H1 (cell line): ENCODE measurements at regions not wholly inside any gene's neighbourhood (a gene's known extent, or its start where the extent isn't known, plus 50 kb on each side); places are given as distances from the start of the nearest gene placed in this dataset.

Experiments used
- CTCF ChIA-PET: fragments of 300-600 bp; sonication (Branson Sonifier 250); formaldehyde crosslinking; loops from one replicate; lab custom pipeline; 2021; ENCODE audit not compliant: partially characterized antibody; lab: Charles Lee
- POLR2A ChIA-PET: fragments of 300-600 bp; sonication (Branson Sonifier 250); formaldehyde crosslinking; loops from one replicate; lab custom pipeline; 2021; ENCODE audit warnings: inconsistent platforms; ENCODE audit not compliant: partially characterized antibody; lab: Charles Lee
- DNase-seq, 2 experiments: peaks; one replicate each; pipeline versions ENCODE4 v3.0.0 to v3.0.0-alpha.2; 2010 to 2022; ENCODE audit warnings: low spot score in 2 of 2, low read depth in 1 of 2, mixed read lengths in 1 of 2
- FAIRE-seq: peaks from 2 replicates; lab custom pipeline; 2011; peaks lifted over from hg19 to GRCh38; lab: Jason Lieb, UNC
- H2AFZ ChIP-seq: 2 replicates; pipeline ENCODE4 v1.8.1; 2012; ENCODE audit warnings: low read length, inconsistent platforms
- H2AK5ac ChIP-seq: 2 replicates; pipeline ENCODE4 v1.6.1; 2013; ENCODE audit warnings: low read depth, low read length
- H2BK120ac ChIP-seq: replicated peaks from 2 replicates; pipeline ENCODE3; 2013; ENCODE audit warnings: low read depth, low read length, inconsistent platforms
- H2BK12ac ChIP-seq: 2 replicates; pipeline ENCODE4 v1.6.1; 2013; ENCODE audit warnings: low read depth, low read length
- H2BK15ac ChIP-seq: 2 replicates; pipeline ENCODE4 v1.6.1; 2013; ENCODE audit warnings: low read length
- H2BK20ac ChIP-seq: 2 replicates; pipeline ENCODE4 v1.6.1; 2013; ENCODE audit warnings: low read length
- H2BK5ac ChIP-seq: 2 replicates; pipeline ENCODE4 v1.6.1; 2013; ENCODE audit warnings: low read depth, low read length
- H3K14ac ChIP-seq: 2 replicates; pipeline ENCODE4 v1.6.1; 2013; ENCODE audit warnings: inconsistent platforms; ENCODE audit not compliant: insufficient read length
- H3K18ac ChIP-seq: 2 replicates; pipeline ENCODE4 v1.6.1; 2013; ENCODE audit warnings: low read length; ENCODE audit errors: extremely low read depth
- H3K23ac ChIP-seq: 2 replicates; pipeline ENCODE4 v1.6.1; 2013; ENCODE audit warnings: inconsistent platforms; ENCODE audit not compliant: insufficient read length
- H3K23me2 ChIP-seq: 2 replicates; pipeline ENCODE4 v1.6.1; 2013; ENCODE audit warnings: low read depth, low read length
- H3K27ac ChIP-seq: 2 replicates; pipeline ENCODE4 v1.6.1; 2011; ENCODE audit warnings: low read depth, low read length, inconsistent platforms
- H3K27me3 ChIP-seq, 4 experiments: replicated peaks in 1 of 4; 1 replicate in 1 of 4; 2 replicates in 3 of 4; pipeline versions ENCODE4 v1.6.1 to v1.8.1; 2011 to 2013; ENCODE audit warnings: low read length in 3 of 4, mild to moderate bottlenecking in 3 of 4, inconsistent platforms in 2 of 4, mixed read lengths in 2 of 4, moderate library complexity in 1 of 4; ENCODE audit not compliant: control insufficient read depth in 3 of 4, insufficient read depth in 3 of 4; ENCODE audit errors: extremely low read depth in 1 of 4
- H3K36me3 ChIP-seq, 4 experiments: 2 replicates each; pipeline versions ENCODE4 v1.6.1 to v1.8.1; 2011 to 2013; ENCODE audit warnings: mild to moderate bottlenecking in 4 of 4, low read length in 3 of 4, moderate library complexity in 2 of 4, control low read depth in 1 of 4, inconsistent platforms in 1 of 4; ENCODE audit not compliant: insufficient read depth in 4 of 4, control insufficient read depth in 2 of 4
- H3K4ac ChIP-seq: replicated peaks from 2 replicates; pipeline ENCODE3; 2013; ENCODE audit warnings: low read length, low read depth, mixed read lengths, inconsistent platforms; ENCODE audit not compliant: insufficient read length
- H3K4me1 ChIP-seq, 4 experiments: replicated peaks in 1 of 4; 1 replicate in 1 of 4; 2 replicates in 3 of 4; pipeline versions ENCODE4 v1.6.1 to v1.8.1; 2011 to 2013; ENCODE audit warnings: low read length in 3 of 4, inconsistent platforms in 2 of 4, mixed read lengths in 1 of 4; ENCODE audit not compliant: insufficient read depth in 4 of 4, control insufficient read depth in 3 of 4
- H3K4me2 ChIP-seq, 2 experiments: 2 replicates each; pipeline versions ENCODE4 v1.6.1 to v1.8.1; 2011 to 2013; ENCODE audit warnings: low read depth in 2 of 2, low read length in 2 of 2, control low read depth in 1 of 2, inconsistent platforms in 1 of 2, mild to moderate bottlenecking in 1 of 2; ENCODE audit not compliant: insufficient read depth in 1 of 2
- H3K4me3 ChIP-seq, 4 experiments: fragments of 200-600, 300-600 bp in 1 of 4; sonication (generic), shearing (Covaris generic), sonication (Bioruptor Twin) in 1 of 4; 2 replicates each; pipeline versions ENCODE4 v1.5.1 to v1.8.1; 2011 to 2016; ENCODE audit warnings: low read length in 4 of 4, low read depth in 3 of 4, control low read depth in 2 of 4, inconsistent platforms in 2 of 4, mild to moderate bottlenecking in 2 of 4, mixed read lengths in 1 of 4, moderate library complexity in 1 of 4; ENCODE audit not compliant: insufficient read depth in 2 of 4; ENCODE audit errors: extremely low read depth in 1 of 4
- H3K56ac ChIP-seq: replicated peaks from 2 replicates; pipeline ENCODE3; 2013; ENCODE audit warnings: low read depth, mild to moderate bottlenecking, mixed read lengths, low read length, inconsistent platforms; ENCODE audit not compliant: insufficient read length
- H3K79me1 ChIP-seq: 2 replicates; pipeline ENCODE4 v1.6.1; 2013; ENCODE audit warnings: low read depth, low read length, control low read depth
- H3K79me2 ChIP-seq, 2 experiments: 2 replicates each; pipeline versions ENCODE4 v1.6.1 to v1.8.1; 2012 to 2013; ENCODE audit warnings: low read length in 2 of 2, mild to moderate bottlenecking in 2 of 2, inconsistent platforms in 1 of 2; ENCODE audit not compliant: insufficient read depth in 2 of 2, control insufficient read depth in 1 of 2
- H3K9ac ChIP-seq, 4 experiments: replicated peaks in 1 of 4; 1 replicate in 1 of 4; 2 replicates in 3 of 4; pipeline versions ENCODE4 v1.6.1 to v1.8.1; 2011 to 2013; ENCODE audit warnings: low read depth in 3 of 4, low read length in 3 of 4, control low read depth in 2 of 4, mild to moderate bottlenecking in 2 of 4, moderate library complexity in 2 of 4, inconsistent platforms in 1 of 4; ENCODE audit errors: extremely low read depth in 1 of 4
- H3K9me3 ChIP-seq, 2 experiments: 2 replicates each; pipeline versions ENCODE4 v1.6.1 to v1.8.1; 2012 to 2013; ENCODE audit warnings: mild to moderate bottlenecking in 2 of 2, moderate library complexity in 2 of 2, control low read depth in 1 of 2, inconsistent platforms in 1 of 2, low read depth in 1 of 2, low read length in 1 of 2, mixed read lengths in 1 of 2; ENCODE audit not compliant: insufficient read depth in 2 of 2
- H4K20me1 ChIP-seq, 2 experiments: replicated peaks in 1 of 2; 2 replicates each; pipeline versions ENCODE3 to v1.8.1; 2011 to 2013; ENCODE audit warnings: inconsistent platforms in 2 of 2, low read length in 2 of 2, mild to moderate bottlenecking in 1 of 2; ENCODE audit not compliant: insufficient read depth in 2 of 2, control insufficient read depth in 1 of 2
- H4K5ac ChIP-seq: 2 replicates; pipeline ENCODE4 v1.6.1; 2013; ENCODE audit warnings: low read length, low read depth, mixed read lengths, inconsistent platforms; ENCODE audit not compliant: insufficient read length
- H4K8ac ChIP-seq: 2 replicates; pipeline ENCODE4 v1.8.0; 2013; ENCODE audit warnings: mild to moderate bottlenecking, moderate library complexity, low read length, inconsistent platforms; ENCODE audit not compliant: insufficient read depth; ENCODE audit errors: extremely low read depth
- H4K91ac ChIP-seq: replicated peaks from 2 replicates; pipeline ENCODE3; 2013; ENCODE audit warnings: low read length, mixed read lengths, inconsistent platforms; ENCODE audit not compliant: insufficient read length
- ASH2L ChIP-seq: fragments of 200-600, 300-600 bp; sonication (generic); IDR thresholded peaks from one replicate; pipeline ENCODE4 v1.7.1; 2017; ENCODE audit warnings: low read length
- BACH1 ChIP-seq: IDR thresholded peaks from 2 replicates; pipeline ENCODE4 v1.6.1; 2012; ENCODE audit warnings: low read length, improper control_type of control experiment
- CBX8 ChIP-seq: fragments of 300-800, 300-1000 bp; sonication (generic); IDR thresholded peaks from 2 replicates; pipeline ENCODE4 v1.7.1; 2016; ENCODE audit warnings: low read depth, low read length, borderline replicate concordance
- CHD2 ChIP-seq: IDR thresholded peaks from 2 replicates; pipeline ENCODE4 v1.6.1; 2012; ENCODE audit warnings: low read length, improper control_type of control experiment
- POLR2A ChIP-seq, 2 experiments: IDR thresholded peaks; 1 replicate in 1 of 2; 2 replicates in 1 of 2; pipeline ENCODE4 v1.6.1; 2011; ENCODE audit warnings: low read depth in 2 of 2, low read length in 2 of 2, mild to moderate bottlenecking in 2 of 2; ENCODE audit errors: control extremely low read depth in 1 of 2
- RNF2 ChIP-seq: fragments of 200-900, 300-1000 bp; sonication (generic); IDR thresholded peaks from 2 replicates; pipeline ENCODE4 v1.7.1; 2016; ENCODE audit warnings: borderline replicate concordance, low read depth, mild to moderate bottlenecking, antibody characterized with exemption, low read length; ENCODE audit not compliant: poor library complexity, severe bottlenecking; ENCODE audit errors: missing control alignments
- SRF ChIP-seq: IDR thresholded peaks from 2 replicates; pipeline ENCODE4 v1.6.1; 2011; ENCODE audit warnings: mild to moderate bottlenecking, low read depth, low read length, moderate library complexity
- YY1 ChIP-seq: IDR thresholded peaks from 2 replicates; pipeline ENCODE4 v1.6.1; 2011; ENCODE audit warnings: low read depth, mild to moderate bottlenecking, low read length

GRCh38 chrX:89021964-89022363 is 274.9 kb downstream of the CPXCR1 start:
- Histone ChIP-seq H3K9me3 (no peaks in the 10 kb centered on the region), H2BK20ac (no peak overlapping the region), H2AFZ (no peak overlapping the region), H3K23me2 (no peaks in the 10 kb centered on the region), H2BK120ac (no peak overlapping the region), H3K27ac (no peak overlapping the region), H4K8ac (no peak overlapping the region), H4K5ac (no peak overlapping the region), H3K4me1 (no peaks in the 10 kb centered on the region), H3K23ac (no peak overlapping the region), H3K79me2 (no peaks in the 10 kb centered on the region), H4K91ac (no peak overlapping the region), H4K20me1 (no peaks in the 10 kb centered on the region), H2BK5ac (no peak overlapping the region), H3K27me3 (no peaks in the 10 kb centered on the region), H2BK12ac (no peak overlapping the region), H3K4me2 (no peak overlapping the region), H3K18ac (no peak overlapping the region), H2AK5ac (no peak overlapping the region), H3K14ac (no peak overlapping the region), H2BK15ac (no peak overlapping the region), H3K56ac (no peak overlapping the region), H3K4ac (no peak overlapping the region), H3K4me3 (no peak overlapping the region), H3K79me1 (no peaks in the 10 kb centered on the region), H3K9ac (no peak overlapping the region), H3K36me3 (no peaks in the 10 kb centered on the region)
- no peak for DNase-seq
- ChIA-PET CTCF (no interaction called here), POLR2A (no interaction called here)
- TF ChIP-seq SRF, result no peak
- no peak for TF ChIP-seq ASH2L
- no peak for TF ChIP-seq CBX8
- TF ChIP-seq RNF2, result no peak
- no peak for TF ChIP-seq POLR2A (IDR thresholded peaks at IDR 0.05; ENCODE audit: control extremely low read depth in 1 of 2, low read depth in 2 of 2, low read length in 2 of 2)
- TF ChIP-seq CHD2, result no peak
- no peak for TF ChIP-seq BACH1
- no peak for TF ChIP-seq YY1
- no peak for FAIRE-seq
